Kidney glomerular epithelial cell (primary cell): ENCODE measurements at regions not wholly inside any gene's neighbourhood (a gene's known extent, or its start where the extent isn't known, plus 50 kb on each side); places are given as distances from the start of the nearest gene placed in this dataset.
A peak's percentile ranks its signal among the peaks of the same experiment; 100 is the strongest.
"Not testable (repeated sequence)": the region's sequence is repeated elsewhere in the genome, so short reads cannot be mapped to it uniquely, and the experiment has no call there.

Experiments
- DNase-seq: peaks from one replicate; lab custom pipeline; 2025; lab: John Stamatoyannopoulos, UW

GRCh38 chr17:51347851-51348584, 87.7 kb downstream of the UTP18 start:
- DNase-seq: no peak

DNA sequence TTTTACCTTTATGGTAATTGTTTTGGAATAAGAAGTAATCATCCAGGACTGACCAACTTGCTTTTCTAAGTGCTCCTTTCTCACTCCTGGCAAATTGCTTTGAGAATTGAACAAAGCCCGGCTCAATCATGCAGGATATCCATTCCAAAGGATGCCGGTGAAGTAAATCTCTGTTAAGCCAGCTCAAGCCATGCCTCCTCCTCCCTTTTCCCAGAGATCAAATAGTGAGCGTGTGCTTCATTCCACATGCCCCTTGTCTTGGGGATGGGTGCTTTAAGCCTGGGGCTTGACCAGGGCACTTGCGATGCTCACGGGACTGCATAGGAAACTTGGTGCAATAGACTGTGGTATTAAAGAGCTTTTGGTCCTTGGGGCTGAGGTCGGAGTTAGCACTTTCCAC, 90.7 kb downstream of the UTP18 start:
- DNase-seq: no peak

GRCh38 chr17:51351890-51352289, 91.5 kb downstream of the UTP18 start:
- DNase-seq: no peak

DNA sequence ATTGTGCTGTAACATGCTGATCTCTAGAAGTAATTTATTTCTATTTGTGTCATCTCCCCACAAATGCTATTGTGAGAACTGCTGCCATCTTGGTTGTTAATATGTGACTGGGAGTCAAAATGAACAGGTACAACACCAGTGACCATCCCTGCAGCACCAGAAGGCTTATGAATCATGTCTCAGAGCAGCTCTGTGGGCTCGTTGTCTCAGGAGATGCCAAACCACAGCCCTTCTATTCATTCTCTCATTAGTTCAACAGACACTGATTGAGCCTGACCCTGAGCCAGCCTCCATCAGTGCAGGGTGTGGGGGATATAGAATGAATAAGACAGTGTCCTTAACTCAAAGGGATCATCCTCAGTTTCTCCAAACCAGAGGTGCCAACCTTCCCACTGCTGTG, 92.5 kb downstream of the UTP18 start:
- no peak for DNase-seq

GRCh38 chr17:51353296-51353695, 93.0 kb downstream of the UTP18 start:
- DNase-seq: no peak

DNA sequence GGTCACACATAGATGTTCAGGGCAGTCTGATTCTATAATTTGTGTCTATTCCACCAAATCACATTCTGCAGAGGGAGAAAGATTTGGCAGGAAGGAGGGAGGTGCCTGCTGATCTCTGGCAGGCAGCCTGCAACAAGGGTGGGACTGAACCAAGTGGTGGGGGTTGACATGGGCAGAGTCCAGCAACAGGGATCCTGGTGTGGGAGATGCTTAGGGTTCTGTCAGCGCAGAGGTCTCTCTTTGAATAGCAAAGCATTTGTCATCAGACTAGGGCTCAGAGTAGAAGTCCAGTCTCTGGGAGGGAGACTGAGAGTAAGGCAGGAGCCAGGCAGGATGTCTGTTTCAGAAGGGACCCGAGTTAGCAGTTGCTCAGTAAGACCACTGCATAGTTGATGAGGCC, 94.6 kb downstream of the UTP18 start:
- DNase-seq: no peak

- no peak for DNase-seq
These were observed 95.4 kb downstream of the UTP18 start for GRCh38 chr17:51355441-51356410.

GRCh38 chr17:51359055-51359454, 98.7 kb downstream of the UTP18 start:
- DNase-seq: no peak

DNA sequence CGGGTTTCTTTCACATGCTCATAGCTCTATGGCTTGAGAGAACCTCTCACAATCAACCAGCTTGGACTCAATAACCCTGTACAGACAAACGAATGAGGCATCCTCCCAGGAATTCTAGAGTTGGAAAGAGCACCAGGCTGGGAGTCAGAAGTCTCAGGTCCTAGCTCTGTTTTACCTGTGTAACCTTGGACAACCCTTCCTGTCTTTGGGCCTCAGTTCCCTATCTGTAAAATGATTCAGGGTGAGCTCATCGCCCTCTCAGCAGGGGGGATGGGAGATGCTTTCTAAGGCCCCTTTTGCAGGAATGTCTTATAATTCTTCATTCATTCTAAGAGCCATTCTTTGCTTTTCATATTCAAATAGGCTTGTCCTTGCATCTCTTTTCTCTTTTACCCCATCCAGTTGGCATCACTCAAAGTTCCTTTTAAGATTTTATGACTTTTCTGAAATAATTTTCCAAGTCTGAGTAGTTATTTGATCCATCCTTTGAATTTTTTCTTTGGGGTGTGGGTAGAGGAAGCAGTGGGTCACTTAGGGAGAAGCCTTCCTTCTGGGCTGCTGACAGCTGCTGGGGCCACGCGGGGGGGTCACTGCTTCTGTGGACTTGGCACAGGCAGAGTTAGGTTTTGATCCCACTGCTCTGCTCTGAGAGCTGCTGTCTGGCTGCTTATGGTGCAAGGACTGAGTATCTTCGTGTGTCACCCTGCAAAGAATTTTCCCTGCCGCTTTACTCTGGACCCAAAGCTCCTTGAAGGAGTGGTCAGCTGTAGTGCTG, 102.7 kb downstream of the UTP18 start:
- DNase-seq: no peak

DNA sequence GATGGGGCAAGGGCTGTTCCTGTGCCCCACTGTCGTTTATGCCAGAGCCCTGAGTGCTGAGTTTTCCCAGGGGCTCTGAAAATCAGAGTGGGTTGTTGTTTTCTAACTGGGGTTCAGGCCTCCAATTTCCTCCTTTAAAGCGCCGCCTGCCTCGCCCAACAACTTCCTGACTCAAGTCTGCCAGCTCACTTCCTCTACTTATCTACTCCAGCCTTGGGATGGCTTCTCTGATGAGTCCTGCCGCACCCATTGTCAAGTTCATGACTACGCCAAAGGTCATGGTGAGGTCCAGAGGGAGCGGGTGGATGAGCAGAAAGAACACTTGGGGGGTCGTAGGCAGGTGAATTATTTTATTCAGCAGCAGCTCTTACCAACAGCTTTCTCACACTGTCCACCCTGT, 104.7 kb downstream of the UTP18 start:
- DNase-seq: no peak

- no peak for DNase-seq
These were observed 106.5 kb downstream of the UTP18 start for GRCh38 chr17:51366866-51367265.

DNA sequence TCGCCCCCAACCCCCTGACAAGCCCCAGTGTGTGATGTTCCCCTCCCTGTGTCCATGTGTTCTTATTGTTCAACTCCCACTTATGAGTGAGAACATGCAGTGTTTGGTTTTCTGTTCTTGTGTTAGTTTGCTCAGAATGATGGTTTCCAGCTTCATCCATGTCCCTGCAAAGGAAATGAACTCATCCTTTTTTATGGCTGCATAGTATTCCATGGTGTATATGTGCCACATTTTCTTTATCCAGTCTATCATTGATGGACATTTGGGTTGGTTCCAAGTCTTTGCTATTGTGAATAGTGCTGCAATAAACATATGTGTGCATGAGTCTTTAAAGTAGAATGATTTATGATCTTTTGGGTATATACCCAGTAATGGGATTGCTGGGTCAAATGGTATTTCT, 107.5 kb downstream of the UTP18 start:
- DNase-seq: not testable (repeated sequence)

GRCh38 chr17:51371732-51372151, 111.4 kb downstream of the UTP18 start:
- DNase-seq: peak; percentile 68

GRCh38 chr17:51372345-51373004, 112.1 kb downstream of the UTP18 start:
- DNase-seq: no peak

GRCh38 chr17:51373489-51374152, 113.3 kb downstream of the UTP18 start:
- DNase-seq: no peak

GRCh38 chr17:51374209-51374608, 113.9 kb downstream of the UTP18 start:
- DNase-seq: no peak

DNA sequence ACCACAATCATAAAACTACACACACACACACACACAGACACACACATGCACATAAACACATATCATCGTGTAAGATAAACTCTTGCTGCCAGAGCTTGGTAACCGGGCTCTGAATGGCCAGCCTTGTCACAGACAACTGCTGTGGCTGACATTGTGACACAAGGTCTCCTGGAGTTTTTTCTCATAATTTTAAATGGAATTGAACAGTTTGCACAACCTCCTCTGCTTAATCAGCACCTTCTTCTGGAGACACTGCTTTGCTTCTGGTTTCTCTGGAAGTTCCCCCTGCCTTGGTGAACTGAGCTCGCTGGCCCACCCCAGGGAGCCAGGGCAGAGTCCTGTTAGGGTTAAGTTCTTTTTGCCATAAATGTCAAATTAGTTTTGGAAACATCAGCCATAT, 115.4 kb downstream of the UTP18 start:
- DNase-seq: no peak

GRCh38 chr17:51376739-51377138, 116.4 kb downstream of the UTP18 start:
- no peak for DNase-seq

- DNase-seq: no peak
These were observed 120.9 kb downstream of the UTP18 start for GRCh38 chr17:51381262-51381661.

DNA sequence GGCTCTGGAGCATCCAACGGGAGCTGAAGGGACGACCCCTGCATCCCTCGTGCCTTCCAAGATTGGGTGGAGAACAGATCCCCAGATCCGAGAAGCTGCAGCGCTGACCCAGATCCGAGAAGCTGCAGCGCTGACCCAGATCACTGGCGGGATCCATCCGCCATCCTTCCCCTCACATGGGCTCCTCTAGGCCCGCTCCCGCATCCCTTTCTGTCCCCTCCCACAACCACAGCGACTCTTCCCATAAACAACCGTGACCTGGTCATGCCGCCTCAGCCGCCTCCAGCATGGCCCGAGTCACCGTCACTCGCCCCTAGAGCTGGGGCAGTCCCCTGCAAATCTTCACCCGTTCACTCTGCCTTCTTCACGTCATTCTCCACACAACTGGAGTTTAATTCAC, 124.9 kb downstream of the UTP18 start:
- no peak for DNase-seq

GRCh38 chr17:51387582-51387981, 127.2 kb downstream of the UTP18 start:
- DNase-seq: no peak
